Naive thymus-derived CD4-positive, alpha-beta T cell (primary cell): ENCODE measurements at regions not wholly inside any gene's neighbourhood (a gene's known extent, or its start where the extent isn't known, plus 50 kb on each side); places are given as distances from the start of the nearest gene placed in this dataset.

Experiments
- ATAC-seq: fragments of 150-1000 bp; cut with Tn5 transposase; 2 replicates; pipeline ENCODE4 v1.10.0; 2021; ENCODE audit warnings: mild to moderate bottlenecking, moderate library complexity
- CTCF ChIA-PET: fragments of 350-600 bp; sonication (Branson Sonifier 250); formaldehyde crosslinking; loops from one replicate; lab custom pipeline; 2021; ENCODE audit warnings: antibody characterized with exemption; lab: Charles Lee
- POLR2A ChIA-PET: fragments of 350-600 bp; sonication (Branson Sonifier 250); formaldehyde crosslinking; loops from one replicate; lab custom pipeline; 2021; ENCODE audit warnings: antibody characterized with exemption, inconsistent platforms; lab: Charles Lee
- DNase-seq, 9 donors: peaks; one replicate each; pipeline versions ENCODE4 v3.0.0 to v3.0.0-alpha.2; 2020 to 2022; ENCODE audit warnings: mixed read lengths in 1 of 9
- H3K27ac ChIP-seq: one replicate; pipeline ENCODE4 v1.7.0; 2013; ENCODE audit warnings: mild to moderate bottlenecking, low read depth, low read length, moderate library complexity
- H3K27me3 ChIP-seq, 2 donors: one replicate each; pipeline ENCODE4 v1.7.0; 2013; ENCODE audit warnings: low read length in 2 of 2, mild to moderate bottlenecking in 2 of 2, moderate library complexity in 2 of 2; ENCODE audit not compliant: control insufficient read depth in 2 of 2, insufficient read depth in 2 of 2
- H3K36me3 ChIP-seq, 3 experiments: 1 replicate in 2 of 3; 2 replicates in 1 of 3; pipeline ENCODE4 v1.7.0; 2013; ENCODE audit warnings: low read length in 3 of 3, mild to moderate bottlenecking in 3 of 3, moderate library complexity in 1 of 3; ENCODE audit not compliant: insufficient read depth in 3 of 3, control insufficient read depth in 2 of 3
- H3K4me1 ChIP-seq, 2 donors: one replicate each; pipeline ENCODE4 v1.7.0; 2013; ENCODE audit warnings: low read length in 2 of 2, mild to moderate bottlenecking in 2 of 2, moderate library complexity in 1 of 2; ENCODE audit not compliant: control insufficient read depth in 2 of 2, insufficient read depth in 2 of 2
- H3K4me3 ChIP-seq: 2 replicates; pipeline ENCODE4 v1.7.0; 2013; ENCODE audit warnings: mild to moderate bottlenecking, low read length
- H3K9me3 ChIP-seq, 3 experiments: 1 replicate in 2 of 3; 2 replicates in 1 of 3; pipeline ENCODE4 v1.7.0; 2013; ENCODE audit warnings: low read length in 3 of 3; ENCODE audit not compliant: control insufficient read depth in 2 of 3
- H3K27ac Mint-ChIP-seq, 9 donors: one replicate each; pipeline ENCODE4 v1.8.0; 2020 to 2022; ENCODE audit warnings: mixed read lengths in 9 of 9, mild to moderate bottlenecking in 8 of 9, moderate library complexity in 5 of 9, inconsistent platforms in 2 of 9
- H3K27me3 Mint-ChIP-seq, 5 donors: one replicate each; pipeline ENCODE4 v1.8.0; 2021 to 2022; ENCODE audit warnings: mixed read lengths in 5 of 5, mild to moderate bottlenecking in 1 of 5
- H3K36me3 Mint-ChIP-seq, 5 donors: one replicate each; pipeline ENCODE4 v1.8.0; 2020 to 2022; ENCODE audit warnings: mixed read lengths in 5 of 5, mild to moderate bottlenecking in 3 of 5, inconsistent platforms in 1 of 5
- H3K4me1 Mint-ChIP-seq, 7 donors: one replicate each; pipeline ENCODE4 v1.8.0; 2020 to 2022; ENCODE audit warnings: mixed read lengths in 7 of 7, mild to moderate bottlenecking in 3 of 7, inconsistent platforms in 1 of 7
- H3K4me3 Mint-ChIP-seq, 10 donors: one replicate each; pipeline ENCODE4 v1.8.0; 2020 to 2022; ENCODE audit warnings: mild to moderate bottlenecking in 10 of 10, mixed read lengths in 10 of 10, moderate library complexity in 6 of 10, inconsistent platforms in 2 of 10
- H3K9me3 Mint-ChIP-seq, 11 donors: one replicate each; pipeline ENCODE4 v1.8.0; 2020 to 2022; ENCODE audit warnings: mixed read lengths in 11 of 11, mild to moderate bottlenecking in 4 of 11, inconsistent platforms in 1 of 11, moderate library complexity in 1 of 11
- intact Hi-C, 2 donors: fragments of 100-400 bp; cut with micrococcal nuclease; formaldehyde crosslinking; loops; one replicate each; pipeline ENCODE4 v1.15.1; 2023

DNA sequence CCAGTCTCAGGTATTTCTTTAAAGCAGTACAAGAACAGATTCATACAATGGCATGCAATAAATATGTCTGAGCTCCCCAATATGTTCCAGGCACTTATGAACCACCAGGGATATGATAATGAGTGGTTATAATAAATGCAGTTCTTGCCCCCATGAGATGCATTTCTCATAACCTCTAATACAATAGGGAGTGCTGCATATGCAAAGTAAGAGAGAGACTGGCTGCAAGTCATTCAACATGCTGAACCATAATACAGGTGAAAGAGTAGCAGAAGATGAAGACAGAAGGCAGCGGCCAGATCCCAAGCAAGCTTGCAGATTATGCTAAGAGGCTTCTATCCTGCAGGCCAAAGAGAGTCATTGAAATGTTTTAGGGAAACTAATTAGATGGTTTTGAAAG, 96.7 kb downstream of the CHD9NB start:
- POLR2A ChIA-PET: no interaction called here

DNA sequence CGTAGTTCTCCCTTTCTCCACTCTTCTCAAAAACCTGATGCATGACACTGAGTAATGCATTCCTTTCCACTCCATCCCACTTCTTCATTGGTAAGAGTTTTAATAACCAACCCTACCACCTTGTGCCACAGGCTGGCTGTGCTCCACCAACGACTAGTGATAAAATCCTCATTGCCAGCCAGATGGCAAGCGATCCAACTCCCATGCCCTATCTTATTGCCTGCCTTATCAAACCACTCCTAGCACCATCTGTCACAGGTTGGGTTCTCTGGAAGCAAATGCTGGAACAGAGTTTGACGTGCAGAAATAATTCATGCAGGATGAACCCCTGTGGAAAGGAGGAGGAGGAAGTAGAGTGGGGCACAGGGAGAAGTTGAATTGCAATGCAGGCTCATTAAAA, 99.5 kb downstream of the CHD9NB start:
- Mint-ChIP-seq H3K9me3 (peaks cover 0 to 18% (median 2%) of the 10 kb centered on the region in 11 donors), H3K27ac (no peak overlapping the region), H3K27me3 (peaks cover 0 to 17% (median 5%) of the 10 kb centered on the region in 5 donors), H3K4me3 (no peak overlapping the region), H3K36me3 (peaks cover 0 to 3% (median 0%) of the 10 kb centered on the region in 5 donors), H3K4me1 (no peaks in the 10 kb centered on the region)
- Histone ChIP-seq H3K27me3 (no peaks in the 10 kb centered on the region), H3K4me1 (no peaks in the 10 kb centered on the region), H3K27ac (no peak overlapping the region), H3K36me3 (no peaks in the 10 kb centered on the region), H3K9me3 (no peaks in the 10 kb centered on the region), H3K4me3 (no peak overlapping the region)
- intact Hi-C loops: no loop called here
- CTCF ChIA-PET: no interaction called here
- POLR2A ChIA-PET: no interaction called here
- ATAC-seq: no peak
- DNase-seq: no peak

More for the DNA sequence above, 96.7 kb downstream of the CHD9NB start:
- no peak for DNase-seq
- H3K36me3 Mint-ChIP-seq: no peaks in the 10 kb centered on the region
- Histone ChIP-seq H3K27ac (no peak overlapping the region), H3K4me1 (no peaks in the 10 kb centered on the region), H3K9me3 (no peaks in the 10 kb centered on the region), H3K4me3 (no peak overlapping the region), H3K36me3 (no peaks in the 10 kb centered on the region), H3K27me3 (no peaks in the 10 kb centered on the region)
- peaks cover 0 to 10% (median 5%) of the 10 kb centered on the region in 5 donors for H3K27me3 Mint-ChIP-seq
- peaks cover 0 to 8% (median 0%) of the 10 kb centered on the region in 11 donors for H3K9me3 Mint-ChIP-seq
- CTCF ChIA-PET: no interaction called here
- intact Hi-C loops: no loop called here
- H3K27ac Mint-ChIP-seq: no peak overlapping the region
- no peak overlapping the region for H3K4me3 Mint-ChIP-seq
- ATAC-seq: no peak
- H3K4me1 Mint-ChIP-seq: no peaks in the 10 kb centered on the region

GRCh38 chr16:52948946-52949345, 103.8 kb downstream of the CHD9NB start:
- no peak overlapping the region for H3K4me3 Mint-ChIP-seq
- H3K4me1 Mint-ChIP-seq: no peaks in the 10 kb centered on the region
- CTCF ChIA-PET: no interaction called here
- H3K27ac ChIP-seq: no peak overlapping the region
- POLR2A ChIA-PET: no interaction called here
- no peak for ATAC-seq
- peaks cover 0 to 19% (median 0%) of the 10 kb centered on the region in 5 donors for H3K27me3 Mint-ChIP-seq
- no peaks in the 10 kb centered on the region for H3K9me3 ChIP-seq
- no peaks in the 10 kb centered on the region for H3K36me3 ChIP-seq
- H3K9me3 Mint-ChIP-seq: peaks cover 0 to 26% (median 8%) of the 10 kb centered on the region in 11 donors
- no peak overlapping the region for H3K4me3 ChIP-seq
- H3K4me1 ChIP-seq: no peaks in the 10 kb centered on the region
- DNase-seq: no peak
- H3K36me3 Mint-ChIP-seq: peaks cover 0 to 3% (median 0%) of the 10 kb centered on the region in 5 donors
- intact Hi-C loops: no loop called here
- H3K27ac Mint-ChIP-seq: no peak overlapping the region
- H3K27me3 ChIP-seq: no peaks in the 10 kb centered on the region

GRCh38 chr16:52932321-52932720, 120.4 kb downstream of the CHD9NB start:
- no peaks in the 10 kb centered on the region for H3K36me3 ChIP-seq
- peaks cover 0 to 2% of the 10 kb centered on the region in 2 donors for H3K27me3 ChIP-seq
- no peaks in the 10 kb centered on the region for H3K4me1 ChIP-seq
- intact Hi-C loops: no loop called here
- ChIA-PET POLR2A (no interaction called here), CTCF (no interaction called here)
- Mint-ChIP-seq H3K27ac (no peak overlapping the region), H3K27me3 (peaks cover 0 to 16% (median 7%) of the 10 kb centered on the region in 5 donors), H3K36me3 (no peaks in the 10 kb centered on the region), H3K4me1 (no peaks in the 10 kb centered on the region), H3K9me3 (peaks cover 0 to 12% (median 3%) of the 10 kb centered on the region in 11 donors), H3K4me3 (no peak overlapping the region)
- no peak overlapping the region for H3K4me3 ChIP-seq
- no peak for DNase-seq
- ATAC-seq: no peak
- H3K27ac ChIP-seq: no peak overlapping the region
- H3K9me3 ChIP-seq: no peaks in the 10 kb centered on the region

GRCh38 chr16:52929478-52930400, 123.0 kb downstream of the CHD9NB start:
- H3K27me3 Mint-ChIP-seq: peaks cover 0 to 12% (median 8%) of the 10 kb centered on the region in 5 donors
- no peaks in the 10 kb centered on the region for H3K36me3 ChIP-seq
- H3K4me1 ChIP-seq: no peaks in the 10 kb centered on the region
- no peaks in the 10 kb centered on the region for H3K4me1 Mint-ChIP-seq
- H3K4me3 Mint-ChIP-seq: no peak overlapping the region
- no peaks in the 10 kb centered on the region for H3K9me3 ChIP-seq
- no peak overlapping the region for H3K4me3 ChIP-seq
- no peak for ATAC-seq
- peaks cover 0 to 12% (median 4%) of the 10 kb centered on the region in 11 donors for H3K9me3 Mint-ChIP-seq
- no peak for DNase-seq
- H3K27ac ChIP-seq: no peak overlapping the region
- H3K27ac Mint-ChIP-seq: no peak overlapping the region
- ChIA-PET POLR2A (no interaction called here), CTCF (no interaction called here)
- H3K27me3 ChIP-seq: peaks cover 0 to 2% of the 10 kb centered on the region in 2 donors
- no peaks in the 10 kb centered on the region for H3K36me3 Mint-ChIP-seq
- intact Hi-C loops: no loop called here

GRCh38 chr16:52928955-52929354, 123.7 kb downstream of the CHD9NB start:
- peaks cover 0 to 2% of the 10 kb centered on the region in 2 donors for H3K27me3 ChIP-seq
- H3K27ac ChIP-seq: no peak overlapping the region
- H3K4me1 ChIP-seq: no peaks in the 10 kb centered on the region
- H3K36me3 ChIP-seq: no peaks in the 10 kb centered on the region
- H3K9me3 ChIP-seq: no peaks in the 10 kb centered on the region
- ChIA-PET POLR2A (no interaction called here), CTCF (no interaction called here)
- Mint-ChIP-seq H3K4me1 (no peaks in the 10 kb centered on the region), H3K36me3 (no peaks in the 10 kb centered on the region), H3K9me3 (peaks cover 0 to 12% (median 4%) of the 10 kb centered on the region in 11 donors), H3K4me3 (no peak overlapping the region), H3K27me3 (peaks cover 0 to 12% (median 8%) of the 10 kb centered on the region in 5 donors), H3K27ac (no peak overlapping the region)
- intact Hi-C loops: no loop called here
- DNase-seq (no peak), ATAC-seq (no peak)
- H3K4me3 ChIP-seq: no peak overlapping the region

GRCh38 chr16:52925143-52925542, 127.6 kb downstream of the CHD9NB start:
- Histone ChIP-seq H3K9me3 (no peaks in the 10 kb centered on the region), H3K36me3 (no peaks in the 10 kb centered on the region), H3K4me3 (no peak overlapping the region), H3K27ac (no peak overlapping the region), H3K27me3 (no peaks in the 10 kb centered on the region), H3K4me1 (no peaks in the 10 kb centered on the region)
- no peak overlapping the region for H3K27ac Mint-ChIP-seq
- H3K4me3 Mint-ChIP-seq: no peak overlapping the region
- DNase-seq (no peak), ATAC-seq (no peak)
- H3K9me3 Mint-ChIP-seq: peaks cover 0 to 11% (median 0%) of the 10 kb centered on the region in 11 donors
- intact Hi-C loops: no loop called here
- no peaks in the 10 kb centered on the region for H3K4me1 Mint-ChIP-seq
- H3K36me3 Mint-ChIP-seq: peaks cover 0 to 3% (median 0%) of the 10 kb centered on the region in 5 donors
- ChIA-PET POLR2A (no interaction called here), CTCF (no interaction called here)
- H3K27me3 Mint-ChIP-seq: peaks cover 0 to 35% (median 19%) of the 10 kb centered on the region in 5 donors
